NCI-H2081 (cell line): ENCODE measurements at regions not wholly inside any gene's neighbourhood (a gene's known extent, or its start where the extent isn't known, plus 50 kb on each side); places are given as distances from the start of the nearest gene placed in this dataset.

Source experiments
- DNase-seq, 2 experiments: peaks; one replicate each; lab custom pipeline; 2025; lab: John Stamatoyannopoulos, UW

- DNase-seq = no peak
These were observed 53.8 kb upstream of the SGPP1 start for GRCh38 chr14:63781686-63782085.

GRCh38 chr14:63782683-63783389 is 55.0 kb upstream of the SGPP1 start:
- DNase-seq = no peak

GRCh38 chr14:63788011-63788933 is 60.4 kb upstream of the SGPP1 start:
- DNase-seq = no peak

GRCh38 chr14:63793376-63793775 is 59.4 kb upstream of the SYNE2 start:
- no peak for DNase-seq

GRCh38 chr14:63795532-63795931 is 57.3 kb upstream of the SYNE2 start:
- DNase-seq = no peak

- DNase-seq = no peak
These were observed 52.7 kb upstream of the SYNE2 start for GRCh38 chr14:63800083-63800482.

- DNase-seq = peak in 1 of 2 experiments; percentile 19
These were observed 52.0 kb upstream of the SYNE2 start for GRCh38 chr14:63800651-63801375.
